Liver (tissue), 3 donors: ENCODE measurements at regions not wholly inside any gene's neighbourhood (a gene's known extent, or its start where the extent isn't known, plus 50 kb on each side); places are given as distances from the start of the nearest gene placed in this dataset.

Source experiments
- EGR1 ChIP-seq, 2 donors: IDR thresholded peaks; 2 replicates each; pipeline ENCODE4 v1.6.1; 2016 to 2018; ENCODE audit warnings: antibody characterized with exemption in 2 of 2, low read depth in 2 of 2
- FOXA1 ChIP-seq: IDR thresholded peaks from 2 replicates; pipeline ENCODE4 v1.6.1; 2016; ENCODE audit warnings: antibody characterized with exemption
- FOXA2 ChIP-seq: IDR thresholded peaks from 2 replicates; pipeline ENCODE4 v1.6.1; 2016; ENCODE audit warnings: antibody characterized with exemption
- GABPA ChIP-seq, 2 donors: IDR thresholded peaks in 1 of 2; conservative IDR thresholded peaks in 1 of 2; 2 replicates each; pipeline ENCODE4 v1.6.1; 2016; ENCODE audit warnings: antibody characterized with exemption in 2 of 2, mild to moderate bottlenecking in 1 of 2, moderate library complexity in 1 of 2
- HNF4G ChIP-seq: IDR thresholded peaks from 2 replicates; pipeline ENCODE4 v1.6.1; 2016; ENCODE audit warnings: antibody characterized with exemption
- JUND ChIP-seq, 2 donors: IDR thresholded peaks; 2 replicates each; pipeline ENCODE4 v1.6.1; 2016; ENCODE audit warnings: antibody characterized with exemption in 2 of 2
- RAD21 ChIP-seq, 2 donors: IDR thresholded peaks; 2 replicates each; pipeline ENCODE4 v1.6.1; 2016; ENCODE audit warnings: antibody characterized with exemption in 2 of 2, mild to moderate bottlenecking in 2 of 2
- RXRA ChIP-seq, 2 donors: IDR thresholded peaks; 2 replicates each; pipeline ENCODE4 v1.6.1; 2017 to 2018; ENCODE audit warnings: antibody characterized with exemption in 2 of 2, mild to moderate bottlenecking in 1 of 2
- SP1 ChIP-seq: IDR thresholded peaks from 2 replicates; pipeline ENCODE4 v1.6.1; 2018; ENCODE audit warnings: antibody characterized with exemption, mild to moderate bottlenecking
- TAF1 ChIP-seq: conservative IDR thresholded peaks from 2 replicates; pipeline ENCODE4 v1.6.1; 2016; ENCODE audit warnings: antibody characterized with exemption, mild to moderate bottlenecking
- TF ChIP-seq, protein P1 (sequence below): IDR thresholded peaks from 2 replicates; pipeline ENCODE4 v1.6.1; 2016; ENCODE audit warnings: antibody characterized with exemption
- TF ChIP-seq, protein P2 (sequence below): IDR thresholded peaks from 2 replicates; pipeline ENCODE4 v1.6.1; 2016; ENCODE audit warnings: antibody characterized with exemption
- TF ChIP-seq, protein P3 (sequence below): fragments of 150-350 bp; IDR thresholded peaks from 2 replicates; pipeline ENCODE4 v1.5.1; 2017; ENCODE audit warnings: improper control_type of control experiment, low read depth, low read length; ENCODE audit not compliant: missing input control
- TF ChIP-seq, protein P4 (sequence below): IDR thresholded peaks from 2 replicates; pipeline ENCODE4 v1.6.1; 2016; ENCODE audit warnings: antibody characterized with exemption, mild to moderate bottlenecking
- donor health status: healthy.
- donor health status: healthy.

DNA sequence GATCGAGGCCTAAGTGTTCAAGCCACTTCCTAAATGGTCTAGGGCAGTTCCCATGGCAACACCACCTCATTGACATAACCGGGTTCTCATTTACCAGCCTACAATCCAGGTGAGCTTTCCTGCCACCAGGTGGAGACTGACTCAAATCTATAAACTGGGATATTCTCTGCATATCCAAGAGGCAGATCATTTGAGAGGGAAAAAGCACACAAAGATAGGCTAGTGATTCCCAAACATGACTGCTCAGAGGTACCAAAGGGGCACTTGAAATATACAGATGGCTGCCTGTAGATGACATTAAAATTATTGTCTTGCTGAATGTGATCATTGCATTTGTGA lies 141.3 kb upstream of the PROK2 start:
- no peak for TF ChIP-seq SP1
- no peak for TF ChIP-seq EGR1 (IDR thresholded peaks at IDR 0.05; ENCODE audit: low read depth in 2 of 2)
- TF ChIP-seq, protein P1, sequence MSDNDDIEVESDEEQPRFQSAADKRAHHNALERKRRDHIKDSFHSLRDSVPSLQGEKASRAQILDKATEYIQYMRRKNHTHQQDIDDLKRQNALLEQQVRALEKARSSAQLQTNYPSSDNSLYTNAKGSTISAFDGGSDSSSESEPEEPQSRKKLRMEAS: no peak
- TF ChIP-seq, protein P2, sequence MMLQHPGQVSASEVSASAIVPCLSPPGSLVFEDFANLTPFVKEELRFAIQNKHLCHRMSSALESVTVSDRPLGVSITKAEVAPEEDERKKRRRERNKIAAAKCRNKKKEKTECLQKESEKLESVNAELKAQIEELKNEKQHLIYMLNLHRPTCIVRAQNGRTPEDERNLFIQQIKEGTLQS: no peak
- TF ChIP-seq, protein P3, sequence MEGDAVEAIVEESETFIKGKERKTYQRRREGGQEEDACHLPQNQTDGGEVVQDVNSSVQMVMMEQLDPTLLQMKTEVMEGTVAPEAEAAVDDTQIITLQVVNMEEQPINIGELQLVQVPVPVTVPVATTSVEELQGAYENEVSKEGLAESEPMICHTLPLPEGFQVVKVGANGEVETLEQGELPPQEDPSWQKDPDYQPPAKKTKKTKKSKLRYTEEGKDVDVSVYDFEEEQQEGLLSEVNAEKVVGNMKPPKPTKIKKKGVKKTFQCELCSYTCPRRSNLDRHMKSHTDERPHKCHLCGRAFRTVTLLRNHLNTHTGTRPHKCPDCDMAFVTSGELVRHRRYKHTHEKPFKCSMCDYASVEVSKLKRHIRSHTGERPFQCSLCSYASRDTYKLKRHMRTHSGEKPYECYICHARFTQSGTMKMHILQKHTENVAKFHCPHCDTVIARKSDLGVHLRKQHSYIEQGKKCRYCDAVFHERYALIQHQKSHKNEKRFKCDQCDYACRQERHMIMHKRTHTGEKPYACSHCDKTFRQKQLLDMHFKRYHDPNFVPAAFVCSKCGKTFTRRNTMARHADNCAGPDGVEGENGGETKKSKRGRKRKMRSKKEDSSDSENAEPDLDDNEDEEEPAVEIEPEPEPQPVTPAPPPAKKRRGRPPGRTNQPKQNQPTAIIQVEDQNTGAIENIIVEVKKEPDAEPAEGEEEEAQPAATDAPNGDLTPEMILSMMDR: peak; percentile 64
- no peak for TF ChIP-seq GABPA (IDR thresholded peaks at IDR 0.05 in 1 of 2, conservative IDR thresholded peaks at IDR 0.05 in 1 of 2)
- peak; percentile 46 for TF ChIP-seq FOXA2
- TF ChIP-seq FOXA1: no peak
- TF ChIP-seq RAD21 (IDR thresholded peaks at IDR 0.05): peak; percentile 83 to 87
- no peak for TF ChIP-seq JUND (IDR thresholded peaks at IDR 0.05)
- no peak for TF ChIP-seq HNF4G
- no peak for TF ChIP-seq RXRA (IDR thresholded peaks at IDR 0.05)
- TF ChIP-seq TAF1: no peak
- TF ChIP-seq, protein P4, sequence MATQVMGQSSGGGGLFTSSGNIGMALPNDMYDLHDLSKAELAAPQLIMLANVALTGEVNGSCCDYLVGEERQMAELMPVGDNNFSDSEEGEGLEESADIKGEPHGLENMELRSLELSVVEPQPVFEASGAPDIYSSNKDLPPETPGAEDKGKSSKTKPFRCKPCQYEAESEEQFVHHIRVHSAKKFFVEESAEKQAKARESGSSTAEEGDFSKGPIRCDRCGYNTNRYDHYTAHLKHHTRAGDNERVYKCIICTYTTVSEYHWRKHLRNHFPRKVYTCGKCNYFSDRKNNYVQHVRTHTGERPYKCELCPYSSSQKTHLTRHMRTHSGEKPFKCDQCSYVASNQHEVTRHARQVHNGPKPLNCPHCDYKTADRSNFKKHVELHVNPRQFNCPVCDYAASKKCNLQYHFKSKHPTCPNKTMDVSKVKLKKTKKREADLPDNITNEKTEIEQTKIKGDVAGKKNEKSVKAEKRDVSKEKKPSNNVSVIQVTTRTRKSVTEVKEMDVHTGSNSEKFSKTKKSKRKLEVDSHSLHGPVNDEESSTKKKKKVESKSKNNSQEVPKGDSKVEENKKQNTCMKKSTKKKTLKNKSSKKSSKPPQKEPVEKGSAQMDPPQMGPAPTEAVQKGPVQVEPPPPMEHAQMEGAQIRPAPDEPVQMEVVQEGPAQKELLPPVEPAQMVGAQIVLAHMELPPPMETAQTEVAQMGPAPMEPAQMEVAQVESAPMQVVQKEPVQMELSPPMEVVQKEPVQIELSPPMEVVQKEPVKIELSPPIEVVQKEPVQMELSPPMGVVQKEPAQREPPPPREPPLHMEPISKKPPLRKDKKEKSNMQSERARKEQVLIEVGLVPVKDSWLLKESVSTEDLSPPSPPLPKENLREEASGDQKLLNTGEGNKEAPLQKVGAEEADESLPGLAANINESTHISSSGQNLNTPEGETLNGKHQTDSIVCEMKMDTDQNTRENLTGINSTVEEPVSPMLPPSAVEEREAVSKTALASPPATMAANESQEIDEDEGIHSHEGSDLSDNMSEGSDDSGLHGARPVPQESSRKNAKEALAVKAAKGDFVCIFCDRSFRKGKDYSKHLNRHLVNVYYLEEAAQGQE: no peak
